HG03135 (cell line): ENCODE measurements at regions not wholly inside any gene's neighbourhood (a gene's known extent, or its start where the extent isn't known, plus 50 kb on each side); places are given as distances from the start of the nearest gene placed in this dataset.
"Not testable (repeated sequence)": the region's sequence is repeated elsewhere in the genome, so short reads cannot be mapped to it uniquely, and the experiment has no call there.

Experiments used
- ATAC-seq: cut with Tn5 transposase; IDR thresholded peaks from one replicate; pipeline ENCODE4 v1.9.1; 2021; ENCODE audit warnings: mild to moderate bottlenecking, moderate library complexity; ENCODE audit not compliant: unreplicated experiment

DNA sequence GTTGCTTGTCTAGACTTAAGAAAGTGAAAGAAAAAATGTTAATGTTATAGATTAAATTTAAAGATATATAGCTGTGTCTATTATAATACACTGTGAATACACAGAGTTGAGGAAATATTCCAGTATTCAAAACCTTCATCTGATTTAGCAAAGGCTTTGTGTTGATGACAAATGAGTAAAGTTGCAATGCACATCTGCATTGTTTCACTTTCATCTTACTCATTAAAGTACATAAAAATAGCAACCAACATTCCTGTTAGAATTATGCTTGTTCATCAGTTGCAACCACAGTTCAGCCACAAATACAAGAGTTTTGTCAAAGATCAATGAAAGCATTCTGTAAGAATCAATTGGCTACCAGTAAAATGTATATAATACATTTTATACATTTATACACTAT is 346.4 kb upstream of the SLC7A11 start:
- ATAC-seq = no peak

DNA sequence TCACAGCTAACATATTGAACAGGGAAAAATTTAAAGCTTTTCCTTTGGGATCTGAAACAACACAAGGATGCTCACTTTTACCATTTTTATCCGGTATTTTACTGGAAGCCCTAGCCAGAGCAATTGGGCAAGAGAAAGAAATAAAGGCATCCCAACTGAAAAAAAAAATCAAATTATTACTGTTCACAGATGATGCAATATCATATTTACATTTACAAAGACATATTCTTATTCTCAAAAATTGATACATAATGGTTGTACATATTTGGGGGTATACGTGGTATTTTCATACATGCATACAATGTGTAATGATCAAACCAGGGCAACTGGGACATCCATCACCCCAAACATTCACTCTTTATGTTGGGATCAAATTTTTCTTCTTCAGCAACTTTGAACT is 337.0 kb upstream of the SLC7A11 start:
- ATAC-seq = no peak

DNA sequence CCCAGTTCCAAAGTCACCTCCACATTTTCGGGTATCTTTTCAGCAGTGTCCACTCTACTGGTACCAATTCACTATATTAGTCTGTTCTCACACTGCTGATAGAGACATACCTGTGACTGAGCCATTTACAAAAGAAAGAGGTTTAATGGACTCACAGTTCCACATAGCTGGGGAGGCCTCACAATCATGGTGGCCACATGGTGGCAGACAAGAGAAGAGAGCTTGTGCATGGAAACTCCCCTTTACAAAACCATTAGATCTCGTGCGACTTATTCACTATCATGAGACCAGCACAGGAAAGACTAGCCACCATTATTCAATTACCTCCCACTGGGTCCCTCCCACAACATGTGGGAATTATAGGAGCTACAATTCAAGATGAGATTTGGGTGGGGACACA is 335.7 kb upstream of the SLC7A11 start:
- ATAC-seq = not testable (repeated sequence)

DNA sequence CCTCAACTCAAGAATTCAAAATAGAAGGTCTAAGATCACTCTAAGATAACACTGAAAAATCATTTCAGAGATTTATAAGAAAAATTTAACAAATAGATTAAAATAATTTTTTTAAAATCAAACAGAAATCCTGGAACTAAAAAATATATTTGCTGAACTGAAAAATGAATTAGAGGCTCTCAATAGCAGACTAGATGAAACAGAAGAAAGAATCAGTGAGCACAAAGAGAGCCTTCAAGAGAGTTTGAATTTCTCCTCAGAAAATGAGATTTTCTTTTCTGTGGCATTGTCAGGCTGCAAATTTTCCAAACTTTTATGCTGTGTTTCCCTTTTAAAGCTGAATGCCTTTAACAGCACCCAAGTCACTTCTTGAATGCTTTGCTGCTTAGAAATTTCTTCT is 335.0 kb upstream of the SLC7A11 start:
- ATAC-seq = no peak

DNA sequence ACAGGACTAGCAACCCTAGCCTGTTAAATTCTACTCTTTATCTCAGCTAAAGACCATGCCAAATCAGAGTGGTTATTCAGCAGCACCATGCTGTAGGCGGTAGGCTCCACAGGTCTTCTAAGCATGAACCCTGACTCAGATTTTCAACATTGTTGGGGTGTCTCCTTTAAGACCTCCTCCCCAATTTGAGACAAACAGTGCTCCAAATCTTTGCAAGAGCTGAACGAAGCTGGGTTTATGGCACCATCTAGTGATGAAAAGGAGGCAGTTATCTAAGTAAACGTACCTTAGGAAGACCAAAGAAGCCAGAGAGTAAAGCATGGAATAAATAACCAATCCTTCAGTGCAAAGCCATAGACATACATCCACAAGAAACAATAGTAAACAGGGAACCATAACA is 334.5 kb upstream of the SLC7A11 start:
- ATAC-seq = no peak

DNA sequence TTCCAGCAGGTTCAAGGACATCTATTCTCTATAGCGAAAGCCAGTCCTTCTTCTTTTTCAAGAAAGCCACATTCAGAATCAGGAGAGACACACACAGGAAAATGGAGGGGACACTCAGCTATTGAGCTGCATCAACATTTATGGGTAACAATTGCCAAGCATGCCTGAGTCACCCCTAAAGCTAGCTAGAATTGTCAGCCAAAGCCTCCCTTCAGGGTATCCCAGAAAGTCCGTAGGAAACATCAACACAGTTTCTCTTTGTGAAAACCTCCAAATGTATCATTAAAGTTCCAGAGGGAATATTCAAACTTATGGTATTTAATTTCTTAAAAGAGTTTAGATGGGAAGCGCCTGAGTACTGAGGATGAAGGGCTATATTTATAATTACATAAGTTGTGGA is 331.1 kb upstream of the SLC7A11 start:
- no peak for ATAC-seq

DNA sequence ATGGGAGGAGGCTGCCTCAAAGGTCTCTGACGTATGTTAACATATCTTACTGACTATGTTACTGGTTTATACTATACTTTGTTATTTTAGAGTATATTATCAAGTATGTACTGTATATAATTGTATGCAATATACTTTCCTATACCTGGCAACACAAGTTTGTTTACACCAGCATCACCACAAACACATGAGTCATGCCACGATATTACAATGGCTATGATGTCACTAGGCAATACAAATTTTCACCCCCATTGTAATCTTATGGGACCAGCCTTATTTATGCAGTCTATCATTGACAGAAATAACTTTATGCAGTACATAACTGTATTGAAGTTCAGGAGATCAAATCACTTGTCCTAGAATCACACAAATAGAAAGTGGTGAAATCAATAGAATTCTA is 329.9 kb upstream of the SLC7A11 start:
- ATAC-seq = no peak

DNA sequence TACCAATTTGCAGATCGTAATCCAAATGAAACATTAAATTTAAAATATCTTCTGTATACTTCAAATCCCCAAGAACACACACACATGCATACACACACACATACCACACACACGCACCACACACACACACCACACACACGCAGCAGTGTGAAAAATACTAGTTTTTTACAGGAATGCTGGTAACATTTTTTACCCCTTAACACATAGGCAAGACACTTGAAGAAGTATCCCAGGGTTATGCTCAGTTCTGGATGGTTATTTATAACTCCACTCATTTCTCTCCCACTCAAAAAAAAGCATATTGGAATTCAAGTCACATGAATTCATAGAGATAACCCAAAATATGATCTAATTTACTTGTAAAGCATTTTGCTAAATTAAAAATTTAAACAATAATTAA is 325.5 kb upstream of the SLC7A11 start:
- no peak for ATAC-seq

DNA sequence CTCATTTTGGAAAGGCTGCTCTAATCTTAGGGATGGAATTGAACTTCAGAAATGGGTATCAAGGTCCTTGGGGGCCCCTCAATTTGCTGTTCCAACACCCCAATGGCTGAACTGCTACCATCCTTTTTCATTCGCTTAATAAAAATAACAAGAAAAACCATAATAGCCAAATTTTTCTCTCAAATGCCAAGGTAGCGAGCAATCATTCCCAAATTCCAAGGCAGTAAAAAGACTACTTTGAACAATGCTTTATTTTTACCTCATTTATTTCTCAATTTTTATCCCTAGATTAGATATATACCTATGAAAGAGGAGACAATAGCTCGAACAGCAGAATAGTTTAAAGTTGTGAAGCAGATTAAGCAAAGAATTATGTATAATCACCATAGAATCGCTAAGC is 323.4 kb upstream of the SLC7A11 start:
- no peak for ATAC-seq

DNA sequence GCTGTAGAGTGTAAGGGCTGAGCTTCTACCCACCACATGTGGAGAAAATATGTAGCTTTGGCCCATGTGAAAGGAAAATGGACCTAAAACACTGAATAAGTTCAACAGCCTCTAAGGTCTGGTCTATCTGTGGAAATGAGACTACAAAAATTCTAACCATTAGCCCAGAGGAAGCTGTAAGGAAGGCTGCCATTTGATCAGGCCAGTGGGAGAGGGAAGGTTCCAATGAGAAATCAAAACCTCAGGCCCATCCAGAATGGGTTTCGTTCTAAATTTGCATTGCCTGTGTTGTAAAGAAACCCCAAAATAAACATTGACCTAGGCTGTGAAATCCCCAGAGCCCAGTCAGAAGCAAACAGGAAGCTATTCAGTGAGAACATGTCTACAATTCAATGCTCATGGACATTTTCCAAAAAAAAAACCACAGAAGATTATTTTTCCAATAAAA is 320.4 kb upstream of the SLC7A11 start:
- ATAC-seq = no peak

DNA sequence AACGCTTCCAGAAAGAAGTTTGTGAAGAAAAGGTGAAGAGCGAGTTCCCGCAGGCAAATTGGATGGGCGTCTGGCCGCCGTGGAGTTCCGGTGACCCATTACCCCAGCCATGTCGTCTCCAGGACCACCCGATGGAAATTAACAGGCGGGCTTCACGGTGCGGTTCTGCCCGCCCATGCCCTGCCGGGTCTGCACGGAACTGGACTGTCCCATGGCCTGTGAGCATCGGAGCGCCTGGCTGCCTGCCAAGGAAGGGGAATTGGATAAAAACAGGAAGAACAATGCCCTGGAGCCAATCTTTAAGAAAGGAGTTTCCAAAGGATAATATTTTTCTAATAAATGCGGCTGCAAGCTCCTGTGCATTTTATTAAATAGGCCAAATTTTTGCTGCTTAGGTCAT is 319.8 kb upstream of the SLC7A11 start:
- no peak for ATAC-seq

DNA sequence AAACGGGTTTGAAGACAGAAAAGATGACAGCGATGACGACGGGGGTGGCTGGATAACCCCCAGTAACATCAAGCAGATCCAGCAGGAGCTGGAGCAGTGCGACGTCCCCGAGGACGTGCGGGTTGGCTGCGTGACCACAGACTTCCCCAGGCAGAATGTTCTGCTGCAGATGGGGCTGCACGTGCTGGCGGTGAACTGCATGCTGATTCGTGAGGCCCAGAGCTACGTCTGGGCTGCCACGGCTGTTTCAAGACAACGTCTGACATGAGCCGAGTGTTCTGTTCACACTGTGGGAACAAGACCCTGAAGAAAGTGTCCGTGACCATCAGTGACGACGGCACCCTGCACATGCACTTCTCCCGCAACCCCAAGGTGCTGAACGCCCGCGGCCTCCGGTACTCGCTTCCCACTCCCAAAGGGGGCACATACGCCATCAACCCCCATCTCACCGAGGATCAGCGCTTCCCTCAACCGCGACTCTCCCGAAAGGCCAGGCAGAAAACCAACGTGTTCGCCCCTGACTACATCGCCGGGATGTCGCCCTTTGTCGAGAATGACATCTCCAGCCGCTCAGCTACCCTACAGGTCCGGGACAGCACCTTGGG is 319.2 kb upstream of the SLC7A11 start:
- no peak for ATAC-seq

DNA sequence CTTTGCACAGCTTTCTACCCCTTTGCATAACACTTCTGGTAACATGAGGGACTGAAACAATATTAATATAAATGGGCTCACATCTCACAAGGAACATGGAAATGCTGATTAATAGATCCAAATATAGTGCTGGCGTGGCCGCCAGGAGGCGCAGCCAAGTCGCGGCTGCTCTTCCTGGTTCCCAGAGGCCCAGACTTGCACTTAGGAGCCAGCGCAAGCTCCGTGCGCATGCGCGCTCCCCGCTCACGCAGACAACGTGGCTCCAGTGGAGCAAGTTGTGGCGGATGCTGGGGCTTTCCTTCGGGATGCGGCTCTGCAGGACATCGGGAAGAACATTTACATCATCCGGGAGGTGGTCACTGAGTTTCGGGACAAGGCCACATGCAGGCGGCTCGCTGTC is 318.3 kb upstream of the SLC7A11 start:
- no peak for ATAC-seq

DNA sequence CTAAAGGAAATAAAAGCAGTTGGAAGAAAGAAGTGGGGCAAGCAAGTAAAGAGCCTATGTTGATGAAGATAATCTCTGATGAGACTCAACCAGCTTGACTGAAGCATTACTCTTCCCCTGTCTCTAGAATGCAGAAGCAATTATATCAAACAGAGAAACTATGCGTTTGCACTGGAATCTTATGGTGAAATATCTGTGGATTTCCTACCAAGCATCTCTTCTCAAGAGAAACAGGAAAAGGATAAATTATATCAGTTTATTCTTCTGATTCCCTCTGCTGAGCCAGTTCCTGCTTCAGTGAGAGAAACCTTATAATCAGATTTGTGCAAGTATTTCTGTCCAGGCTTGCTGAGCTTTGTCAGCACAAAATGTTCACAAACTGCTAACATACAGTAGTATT is 316.7 kb upstream of the SLC7A11 start:
- ATAC-seq = no peak

DNA sequence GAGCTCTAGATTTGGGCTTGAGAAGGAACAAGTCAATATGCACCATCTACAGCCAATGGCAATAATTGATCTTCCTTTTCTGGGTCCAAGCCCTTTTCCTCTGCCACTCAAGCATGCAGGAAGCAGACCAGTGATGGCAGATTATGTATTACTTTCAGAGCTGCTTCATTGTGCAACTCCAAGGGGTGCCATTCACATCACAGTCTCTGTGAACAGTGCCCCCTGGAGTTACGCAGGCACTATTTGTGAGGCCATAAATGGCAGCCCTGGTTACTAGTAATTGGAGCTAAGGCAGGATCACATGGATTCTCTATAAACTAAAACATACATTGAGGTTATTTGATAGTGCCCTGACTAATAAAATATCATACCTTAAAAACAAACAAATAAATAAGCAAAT is 313.4 kb upstream of the SLC7A11 start:
- no peak for ATAC-seq

DNA sequence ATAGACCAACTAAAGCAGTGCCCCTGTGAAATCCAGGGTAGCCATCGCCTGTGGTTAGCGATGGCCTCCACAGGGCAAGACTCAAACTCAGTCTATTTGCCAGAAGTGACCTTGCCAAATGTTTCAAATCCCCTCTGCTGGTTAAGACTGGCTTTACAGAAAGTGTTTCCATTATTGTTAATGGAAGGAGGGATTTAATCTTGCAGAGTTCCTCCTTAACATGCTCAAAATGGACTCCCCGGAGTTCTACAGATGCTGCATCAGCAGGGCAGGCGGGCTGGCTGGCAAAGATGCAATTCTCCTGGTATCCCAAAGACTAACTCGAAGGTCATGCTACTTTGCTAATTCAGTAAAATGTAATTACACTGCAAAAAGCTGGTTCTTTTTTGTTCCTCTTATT is 313.0 kb upstream of the SLC7A11 start:
- no peak for ATAC-seq

DNA sequence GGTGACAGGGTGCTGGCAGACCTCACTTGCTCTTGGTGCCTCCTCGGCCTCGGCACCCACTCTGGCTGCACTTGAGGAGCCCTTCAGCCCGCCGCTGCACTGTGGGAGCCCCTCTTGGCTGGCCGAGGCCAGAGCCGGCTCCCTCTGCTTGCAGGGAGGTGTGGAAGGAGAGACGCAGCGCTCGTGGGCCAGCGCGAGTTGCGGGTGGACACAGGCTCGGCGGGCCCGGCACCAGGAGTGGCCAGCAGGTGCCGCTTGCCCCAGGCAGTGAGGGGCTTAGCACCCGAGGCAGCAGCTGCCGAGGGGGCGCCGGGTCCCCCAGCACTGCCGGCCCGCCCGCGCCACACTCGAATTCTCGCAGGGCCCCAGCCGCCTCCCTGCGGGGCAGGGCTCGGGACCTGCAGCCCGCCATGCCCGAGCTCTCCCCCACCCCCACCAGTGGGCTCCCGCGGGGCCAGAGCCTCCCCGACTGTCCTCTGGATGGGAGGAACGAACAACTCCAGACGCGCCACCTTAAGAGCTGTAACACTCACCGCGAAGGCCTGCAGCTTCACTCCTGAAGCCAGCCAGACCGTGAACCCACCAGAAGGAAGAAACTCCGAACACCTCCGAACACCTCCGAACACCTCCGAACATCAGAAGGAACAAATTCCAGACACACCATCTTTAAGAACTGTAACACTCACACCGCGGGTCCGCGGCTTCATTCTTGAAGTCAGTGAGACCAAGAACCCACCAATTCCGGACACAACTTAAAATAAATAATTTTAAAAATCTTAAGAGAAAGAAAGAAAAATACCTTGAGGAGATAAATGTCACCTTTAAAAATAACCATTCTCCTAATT is 311.1 kb upstream of the SLC7A11 start:
- ATAC-seq = no peak

DNA sequence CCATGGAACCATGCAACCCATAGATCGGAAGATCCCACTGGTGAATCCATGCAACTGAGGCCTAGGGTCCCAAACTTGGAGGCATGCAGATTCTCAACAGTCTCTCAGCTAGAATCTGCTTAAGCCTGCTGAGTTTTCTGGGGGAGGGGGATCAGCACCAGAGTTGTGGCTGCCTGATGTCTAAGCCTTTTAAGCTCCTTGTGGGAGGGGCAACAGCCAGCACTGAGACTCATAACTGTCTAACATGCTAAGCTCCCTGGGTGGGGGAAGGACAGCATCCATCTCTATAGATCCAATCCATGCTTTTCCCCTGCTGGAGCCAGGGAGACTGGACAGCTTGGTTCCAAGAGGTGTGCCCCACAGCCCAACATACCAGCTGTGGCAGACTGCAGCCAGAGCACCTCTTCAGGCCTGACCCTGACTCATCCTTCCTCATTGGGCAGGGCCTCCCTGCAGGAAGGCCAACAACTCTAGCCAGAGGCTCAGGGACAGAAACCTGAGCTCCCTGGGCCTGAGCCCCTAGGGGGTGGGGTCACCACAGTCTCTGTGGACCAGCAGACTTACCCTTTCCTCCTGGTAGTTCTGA is 300.1 kb upstream of the SLC7A11 start:
- no peak for ATAC-seq

DNA sequence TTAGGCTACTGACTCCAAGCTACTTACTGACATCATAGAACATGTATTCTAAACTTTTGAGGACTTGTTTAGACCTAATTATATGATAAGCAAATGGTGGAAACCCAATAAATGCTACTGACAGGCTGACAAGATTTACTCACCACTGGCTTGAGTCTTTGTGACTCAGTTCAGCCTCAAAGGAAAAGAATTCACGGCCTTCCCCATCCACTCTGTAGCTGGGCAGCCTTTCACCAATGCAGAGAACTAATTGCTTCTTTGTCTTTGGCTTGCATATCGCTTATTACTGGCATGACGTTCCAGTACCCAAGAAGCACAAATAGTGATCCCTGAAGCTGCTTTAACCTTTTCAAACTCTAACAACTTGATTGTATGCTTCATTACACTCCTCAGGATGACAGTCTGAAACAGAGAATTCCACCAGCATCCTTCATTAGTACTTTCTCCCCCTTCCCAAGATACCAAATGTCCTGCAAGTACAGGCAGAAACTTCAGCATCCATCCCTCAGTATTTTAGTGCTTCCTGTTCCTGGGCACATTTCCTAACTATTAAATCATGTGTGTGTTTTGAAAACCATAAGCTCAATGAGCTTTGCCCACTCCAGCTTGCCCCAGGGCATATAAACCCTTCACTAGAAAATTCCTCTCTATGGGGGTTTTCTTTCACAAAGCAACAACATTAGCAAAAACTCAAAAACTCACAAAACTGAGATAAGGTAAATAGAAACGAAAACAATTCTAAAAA is 298.1 kb upstream of the SLC7A11 start:
- no peak for ATAC-seq

DNA sequence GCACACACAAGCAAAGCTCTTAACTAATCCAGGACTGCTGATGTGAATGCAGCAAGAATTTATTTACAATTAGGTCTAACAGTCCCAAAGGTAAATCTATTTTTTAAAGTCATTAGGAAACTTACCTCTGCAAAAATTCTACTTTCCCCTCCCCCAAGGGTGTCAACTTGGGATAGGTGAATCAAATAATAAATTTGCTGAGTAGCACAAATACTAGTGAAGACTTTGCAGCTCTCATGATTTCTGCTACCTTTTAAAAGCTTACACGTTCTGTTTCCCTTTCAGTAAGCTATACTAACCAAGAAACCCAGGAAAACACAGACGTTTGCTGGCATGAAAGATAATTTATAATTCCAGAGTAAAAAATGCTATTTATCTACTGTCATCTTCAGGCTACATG is 296.6 kb upstream of the SLC7A11 start:
- ATAC-seq = no peak

DNA sequence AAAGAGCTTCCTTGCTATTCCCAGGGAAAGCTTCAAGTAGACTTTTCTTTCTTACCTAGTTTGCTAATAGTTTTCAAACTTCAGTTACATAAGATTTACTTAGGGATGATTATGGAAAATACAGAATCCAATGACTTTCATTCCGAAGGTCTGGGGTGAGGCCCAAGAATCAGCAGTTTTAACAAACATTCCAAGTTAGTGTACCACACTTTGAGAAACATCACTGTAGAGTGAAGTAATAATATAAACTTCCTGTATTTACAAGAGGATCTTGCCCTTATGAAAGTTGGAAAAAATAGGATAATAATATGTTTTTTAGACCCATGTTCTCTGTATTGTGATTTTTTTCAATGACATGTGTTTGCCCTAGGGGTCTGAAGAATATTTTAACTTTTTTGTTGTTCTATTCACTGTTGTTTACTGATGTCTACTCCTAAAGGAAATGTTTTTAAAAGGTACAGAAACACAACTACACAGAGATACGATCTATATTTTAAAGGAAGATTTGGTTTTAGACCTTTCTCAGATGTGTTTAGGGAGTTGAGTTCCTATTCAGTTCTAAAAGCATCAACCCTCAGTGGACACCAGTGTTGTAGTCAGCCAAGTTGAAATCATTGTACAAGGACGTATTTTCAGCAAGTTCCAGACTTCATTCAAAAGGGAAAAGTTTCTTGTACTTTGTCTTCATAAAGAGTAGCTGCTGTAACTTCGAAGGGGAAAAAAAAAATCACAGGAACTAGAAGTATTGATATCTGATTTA is 295.8 kb upstream of the SLC7A11 start:
- no peak for ATAC-seq
